SH-SY5Y (cell line): ENCODE measurements at regions not wholly inside any gene's neighbourhood (a gene's known extent, or its start where the extent isn't known, plus 50 kb on each side); places are given as distances from the start of the nearest gene placed in this dataset.

Experiments
- GATA2 ChIP-seq: IDR thresholded peaks from 2 replicates; pipeline ENCODE4 v1.6.1; 2011; ENCODE audit warnings: mild to moderate bottlenecking, low read depth, low read length
- GATA3 ChIP-seq: IDR thresholded peaks from 2 replicates; pipeline ENCODE4 v1.6.1; 2011; ENCODE audit warnings: low read depth, mild to moderate bottlenecking, low read length, moderate library complexity

DNA sequence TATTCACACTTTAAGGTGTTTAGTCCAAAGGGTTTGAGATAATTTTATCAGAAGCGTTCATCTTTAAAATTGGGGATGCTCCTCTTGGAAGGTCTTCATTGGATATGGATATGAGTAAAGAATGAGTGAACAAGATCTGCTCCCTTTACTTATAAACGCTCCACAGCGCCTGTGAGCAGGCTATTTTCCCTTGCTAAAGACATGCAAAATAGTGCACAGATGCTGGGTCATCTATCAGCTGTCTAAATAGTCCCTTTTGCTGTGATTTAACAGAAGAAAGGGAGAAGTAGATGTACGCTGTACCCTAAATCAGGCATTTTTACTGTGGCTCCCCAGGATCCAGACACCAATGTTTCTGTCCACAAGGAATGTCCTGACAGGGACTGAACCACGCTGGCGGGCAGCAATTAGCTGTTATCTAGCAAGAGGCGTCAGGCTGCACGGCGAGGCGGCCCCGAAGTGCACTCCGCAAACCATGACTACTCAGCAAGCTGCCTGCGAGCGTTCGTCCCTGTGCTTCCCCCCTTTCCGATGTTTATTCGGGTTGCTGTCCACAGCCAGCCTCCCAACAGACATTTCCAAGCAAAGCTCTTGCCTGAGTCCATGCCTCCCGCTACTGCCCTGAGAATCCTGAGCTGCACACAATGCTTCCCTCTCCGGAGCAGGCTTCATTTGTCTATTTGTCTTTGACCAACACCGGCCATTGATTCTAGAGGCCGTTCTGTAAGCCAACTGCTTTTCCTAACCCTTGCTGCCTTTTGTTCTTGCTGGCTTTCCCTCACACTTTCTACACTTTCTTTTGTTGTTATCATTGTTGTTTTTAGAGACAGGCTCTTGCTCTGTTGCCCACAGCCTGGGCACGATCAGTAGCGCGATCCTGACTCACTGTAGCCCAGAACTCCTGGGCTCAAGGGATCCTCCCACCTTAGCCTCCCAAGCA lies 55.7 kb upstream of the CNEP1R1 start:
- TF ChIP-seq GATA2 (no peak), GATA3 (no peak)
